ENCODE measurements at regions not wholly inside any gene's neighbourhood (a gene's known extent, or its start where the extent isn't known, plus 50 kb on each side); places are given as distances from the start of the nearest gene placed in this dataset.

GRCh38 chr2:129004485-129004884, 685.8 kb upstream of the HS6ST1 start:
- DNase-seq (ENCODE audit: low read depth, low spot score): no peak
- TF ChIP-seq, protein P1, sequence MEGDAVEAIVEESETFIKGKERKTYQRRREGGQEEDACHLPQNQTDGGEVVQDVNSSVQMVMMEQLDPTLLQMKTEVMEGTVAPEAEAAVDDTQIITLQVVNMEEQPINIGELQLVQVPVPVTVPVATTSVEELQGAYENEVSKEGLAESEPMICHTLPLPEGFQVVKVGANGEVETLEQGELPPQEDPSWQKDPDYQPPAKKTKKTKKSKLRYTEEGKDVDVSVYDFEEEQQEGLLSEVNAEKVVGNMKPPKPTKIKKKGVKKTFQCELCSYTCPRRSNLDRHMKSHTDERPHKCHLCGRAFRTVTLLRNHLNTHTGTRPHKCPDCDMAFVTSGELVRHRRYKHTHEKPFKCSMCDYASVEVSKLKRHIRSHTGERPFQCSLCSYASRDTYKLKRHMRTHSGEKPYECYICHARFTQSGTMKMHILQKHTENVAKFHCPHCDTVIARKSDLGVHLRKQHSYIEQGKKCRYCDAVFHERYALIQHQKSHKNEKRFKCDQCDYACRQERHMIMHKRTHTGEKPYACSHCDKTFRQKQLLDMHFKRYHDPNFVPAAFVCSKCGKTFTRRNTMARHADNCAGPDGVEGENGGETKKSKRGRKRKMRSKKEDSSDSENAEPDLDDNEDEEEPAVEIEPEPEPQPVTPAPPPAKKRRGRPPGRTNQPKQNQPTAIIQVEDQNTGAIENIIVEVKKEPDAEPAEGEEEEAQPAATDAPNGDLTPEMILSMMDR (IDR thresholded peaks at IDR 0.05; ENCODE audit: low read depth, low read length): no peak
- no peak overlapping the region for H3K4me3 ChIP-seq (ENCODE audit: low read depth, low read length)
- in situ Hi-C loops (cut with HindIII; ENCODE audit: low sequenced_read_pairs): no loop called here

GRCh38 chr2:129004940-129005490, 686.3 kb upstream of the HS6ST1 start:
- TF ChIP-seq, protein P1 (IDR thresholded peaks at IDR 0.05; ENCODE audit: low read depth, low read length): no peak
- in situ Hi-C loops (cut with HindIII; ENCODE audit: low sequenced_read_pairs): no loop called here
- DNase-seq (ENCODE audit: low read depth, low spot score): no peak
- no peak overlapping the region for H3K4me3 ChIP-seq (ENCODE audit: low read depth, low read length)

DNA sequence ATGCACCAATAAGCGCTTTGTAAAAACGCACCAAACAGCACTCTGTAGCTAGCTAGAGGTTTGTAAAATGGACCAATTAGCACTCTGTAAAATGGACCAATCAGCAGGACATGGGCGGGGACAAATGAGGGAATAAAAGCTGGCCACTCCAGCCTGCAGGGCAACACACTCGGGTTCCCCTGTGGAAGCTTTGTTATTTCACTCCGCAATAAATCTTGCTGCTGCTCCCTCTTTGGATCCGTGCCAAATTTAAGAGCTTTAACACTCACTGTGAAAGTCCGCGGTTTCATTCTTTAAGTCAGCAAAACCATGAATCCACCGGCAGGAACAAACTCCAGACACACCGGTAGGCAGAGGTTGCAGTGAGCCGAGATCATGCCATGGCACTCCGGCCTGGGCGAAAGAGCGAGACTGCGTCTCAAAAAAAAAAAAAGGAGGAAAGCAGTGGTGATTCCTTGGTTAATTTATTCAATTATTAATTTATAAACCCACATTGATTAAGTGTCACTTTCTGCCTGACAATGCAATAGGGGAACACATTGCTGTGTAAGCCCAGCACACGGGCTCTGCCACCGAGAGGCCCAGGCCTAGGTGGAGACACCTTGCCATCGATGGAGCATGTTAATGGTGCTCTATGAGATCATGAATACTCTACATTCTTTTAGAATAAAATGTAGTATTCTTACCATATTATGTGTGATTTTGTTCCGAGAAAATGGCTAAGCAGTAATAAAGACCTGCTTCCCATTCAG, 687.6 kb upstream of the HS6ST1 start:
- H3K4me3 ChIP-seq (ENCODE audit: low read depth, low read length): no peak overlapping the region
- no peak for DNase-seq (ENCODE audit: low read depth, low spot score)
- TF ChIP-seq, protein P1 (IDR thresholded peaks at IDR 0.05; ENCODE audit: low read depth, low read length): no peak
- in situ Hi-C loops (cut with HindIII; ENCODE audit: low sequenced_read_pairs): no loop called here

- TF ChIP-seq, protein P1 (IDR thresholded peaks at IDR 0.05; ENCODE audit: low read depth, low read length): no peak
- DNase-seq (ENCODE audit: low read depth, low spot score): no peak
- H3K4me3 ChIP-seq (ENCODE audit: low read depth, low read length): no peak overlapping the region
- in situ Hi-C loops (cut with HindIII; ENCODE audit: low sequenced_read_pairs): no loop called here
These were observed 688.2 kb upstream of the HS6ST1 start for GRCh38 chr2:129006901-129007300.

- in situ Hi-C loops (cut with HindIII; ENCODE audit: low sequenced_read_pairs): no loop called here
- TF ChIP-seq, protein P1 (IDR thresholded peaks at IDR 0.05; ENCODE audit: low read depth, low read length): no peak
- no peak overlapping the region for H3K4me3 ChIP-seq (ENCODE audit: low read depth, low read length)
- DNase-seq (ENCODE audit: low read depth, low spot score): no peak
These were observed 689.6 kb upstream of the HS6ST1 start for GRCh38 chr2:129008055-129008880.

- DNase-seq (ENCODE audit: low read depth, low spot score): no peak
- in situ Hi-C loops (cut with HindIII; ENCODE audit: low sequenced_read_pairs): no loop called here
- TF ChIP-seq, protein P1 (IDR thresholded peaks at IDR 0.05; ENCODE audit: low read depth, low read length): no peak
- H3K4me3 ChIP-seq (ENCODE audit: low read depth, low read length): no peak overlapping the region
These were observed 690.4 kb upstream of the HS6ST1 start for GRCh38 chr2:129008881-129009554.
